Heart left ventricle (tissue), 16 donors: ENCODE measurements at regions not wholly inside any gene's neighbourhood (a gene's known extent, or its start where the extent isn't known, plus 50 kb on each side); places are given as distances from the start of the nearest gene placed in this dataset.

Source experiments
- ATAC-seq, 4 donors: fragments of 200-7000 bp; cut with Tn5 transposase; one replicate each; pipeline ENCODE4 v1.9.1; 2020 to 2022; ENCODE audit warnings: moderate library complexity in 4 of 4, mild to moderate bottlenecking in 3 of 4, moderate number of reproducible peaks in 1 of 4
- DNase-seq, 5 donors: peaks; one replicate each; pipeline ENCODE4 v3.0.0-alpha.2; 2020
- H3K27ac ChIP-seq, 12 donors: fragments of 200-600 bp; sonication (generic) in 4 of 12; one replicate each; pipeline versions ENCODE4 v1.5.0 to v1.8.0; 2016 to 2022; ENCODE audit warnings: mild to moderate bottlenecking in 2 of 12
- H3K27me3 ChIP-seq, 9 donors: fragments of 200-600 bp; sonication (generic) in 2 of 9; one replicate each; pipeline versions ENCODE4 v1.5.1 to v1.8.0; 2016 to 2022; ENCODE audit warnings: mild to moderate bottlenecking in 3 of 9
- H3K36me3 ChIP-seq, 9 donors: fragments of 200-600 bp; sonication (generic) in 2 of 9; one replicate each; pipeline versions ENCODE4 v1.5.0 to v1.8.0; 2018 to 2022; ENCODE audit warnings: mild to moderate bottlenecking in 2 of 9
- H3K4me1 ChIP-seq, 12 donors: fragments of 200-600 bp; sonication (generic) in 4 of 12; one replicate each; pipeline versions ENCODE4 v1.5.0 to v1.8.0; 2016 to 2022; ENCODE audit warnings: mild to moderate bottlenecking in 3 of 12
- H3K4me3 ChIP-seq, 12 donors: fragments of 200-600 bp; sonication (generic) in 4 of 12; one replicate each; pipeline versions ENCODE4 v1.5.0 to v1.8.0; 2017 to 2022; ENCODE audit warnings: mild to moderate bottlenecking in 9 of 12, moderate library complexity in 4 of 12
- H3K9me3 ChIP-seq, 12 donors: fragments of 200-600 bp; sonication (generic) in 4 of 12; one replicate each; pipeline versions ENCODE4 v1.5.0 to v1.8.0; 2016 to 2022; ENCODE audit warnings: mild to moderate bottlenecking in 1 of 12
- CTCF ChIP-seq, 12 donors: fragments of 200-600 bp; sonication (generic) in 4 of 12; IDR thresholded peaks; one replicate each; pipeline versions ENCODE4 v1.5.0 to v1.8.0; 2018 to 2022; ENCODE audit warnings: antibody characterized with exemption in 12 of 12, mild to moderate bottlenecking in 5 of 12
- POLR2A ChIP-seq, 2 donors: fragments of 450-650 bp; IDR thresholded peaks; one replicate each; pipeline ENCODE4 v1.6.1; 2017; ENCODE audit warnings: antibody characterized with exemption in 2 of 2, mild to moderate bottlenecking in 2 of 2, moderate library complexity in 2 of 2
- WGBS, 4 donors: extraction: QIAGEN DNeasy Blood & Tissue Kit in 2 of 4; methylation state at CpG; one replicate each; pipeline versions ENCODE4 v1.1.5 to v1.1.7; 2013 to 2018; 5-methylcytosine and 5-hydroxymethylcytosine counted together
- intact Hi-C, 10 donors: fragments of 100-400 bp; cut with DNase I; formaldehyde crosslinking; loops; one replicate each; pipeline versions ENCODE4 v1.11.1 to v1.14.2; 2022
- donor health status: ischemic (EF 13 %, LVEDD 7.1; RV severe dilation, severe dysfunction).
- donor health status: healthy with polysubstance abuse.
- donor health status: DM: no; HTN: yes; CAD: no.
- donor health status: DM: no; HTN: no; CAD: no.
- donor health status: ischemic (EF 25% LVEDD 6.9; RV normal size, moderate dysfunction).
- donor health status: ischemic (EF 25% LVEDD 5.7; RV mildly dilated, moderate dysfunction).
- donor health status: healthy.
- donor health status: DM: yes; HTN: yes; CAD: no.
- donor health status: ischemic (EF 35%, LVEDD 5.7; RV mildly dilated, moderate dysfunction).
- donor health status: nonischemic (EF 11% LVEDD 7.7; RV severe dilation, severe dysfunction).
- donor health status: DM: yes; HTN: yes; CAD: no.
- donor health status: PGD.
- donor health status: ischemic (EF 29% LVEDD 5.4; RV normal size, mild dysfunction).
- donor health status: nonischemic (EF 23%, LVEDD 6.1; RV moderate dilation, normal function).

DNA sequence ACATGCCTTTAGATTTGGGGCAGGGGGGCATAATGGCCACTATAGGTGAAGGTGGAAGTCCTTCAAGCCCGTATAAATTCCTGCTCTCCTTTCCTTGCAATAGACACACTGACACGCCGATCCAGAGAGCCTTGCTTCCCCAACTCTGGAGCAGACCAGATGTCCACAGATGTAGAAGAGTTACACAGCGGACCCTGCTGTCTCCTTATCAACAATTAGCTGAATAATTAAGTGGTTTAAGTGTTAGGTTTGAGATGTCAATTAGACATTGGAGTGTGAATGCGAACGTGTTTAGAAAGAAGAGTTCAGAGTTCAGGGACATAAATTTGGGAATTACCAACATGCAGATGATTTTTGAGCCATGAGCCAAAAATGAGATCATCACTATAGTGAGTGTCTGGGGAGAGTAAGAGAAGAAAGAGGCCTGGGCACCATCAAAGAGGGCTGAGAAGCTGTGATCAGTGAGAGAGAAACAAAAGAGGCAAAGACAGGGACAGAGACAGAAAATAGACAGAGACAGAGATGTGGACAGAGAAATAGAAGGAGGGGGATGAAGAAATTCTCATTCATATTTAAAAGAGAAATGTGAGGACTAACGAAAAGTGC is 734.4 kb upstream of the ADAMTS16 start:
- intact Hi-C loops = no loop called here
- TF ChIP-seq CTCF (IDR thresholded peaks at IDR 0.05) (no peak), POLR2A (IDR thresholded peaks at IDR 0.05) (no peak)
- no peaks in the 10 kb centered on the region for H3K36me3 ChIP-seq
- H3K27ac ChIP-seq = no peak overlapping the region
- DNase-seq = no peak
- no peaks in the 10 kb centered on the region for H3K9me3 ChIP-seq
- 52 to 79% (median 76%) methylated on average over 7 of the region's 7 CpGs for WGBS, 4 donors
- no peaks in the 10 kb centered on the region for H3K4me1 ChIP-seq
- H3K4me3 ChIP-seq = no peak overlapping the region
- peaks cover 0 to 7% (median 0%) of the 10 kb centered on the region in 9 donors for H3K27me3 ChIP-seq
- ATAC-seq = no peak

GRCh38 chr5:4410151-4410550 is 730.0 kb upstream of the ADAMTS16 start:
- no peak overlapping the region for H3K27ac ChIP-seq
- no peak overlapping the region for H3K4me3 ChIP-seq
- ATAC-seq = no peak
- no peaks in the 10 kb centered on the region for H3K9me3 ChIP-seq
- no peak for DNase-seq
- intact Hi-C loops = no loop called here
- peaks cover 0 to 7% (median 0%) of the 10 kb centered on the region in 9 donors for H3K27me3 ChIP-seq
- H3K4me1 ChIP-seq = no peaks in the 10 kb centered on the region
- TF ChIP-seq POLR2A (IDR thresholded peaks at IDR 0.05) = no peak
- TF ChIP-seq CTCF (IDR thresholded peaks at IDR 0.05) = no peak
- WGBS, 4 donors = 85 to 89% (median 88%) methylated on average over 5 of the region's 5 CpGs
- H3K36me3 ChIP-seq = no peaks in the 10 kb centered on the region

DNA sequence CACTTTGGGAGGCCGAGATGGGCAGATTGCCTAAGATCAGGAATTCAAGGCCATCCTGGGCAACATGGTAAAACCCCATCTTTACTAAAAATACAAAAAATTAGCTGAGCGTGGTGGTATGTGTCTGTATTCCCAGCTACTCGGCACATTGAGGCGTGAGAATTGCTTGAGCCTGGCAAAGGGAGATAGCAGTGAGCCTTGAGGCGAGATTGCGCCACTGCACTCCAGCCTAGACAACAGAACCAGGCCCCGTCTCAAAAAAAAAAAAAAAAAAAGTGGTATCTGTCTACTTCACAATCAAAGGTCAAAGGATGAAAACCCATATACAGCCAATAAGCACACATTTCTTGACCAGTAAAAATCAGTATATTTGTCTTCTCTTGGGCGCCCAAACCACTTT is 728.5 kb upstream of the ADAMTS16 start:
- no peaks in the 10 kb centered on the region for H3K9me3 ChIP-seq
- no peaks in the 10 kb centered on the region for H3K4me1 ChIP-seq
- intact Hi-C loops = no loop called here
- no peak for DNase-seq
- WGBS, 4 donors = 59 to 72% (median 70%) methylated on average over 8 of the region's 8 CpGs
- no peak overlapping the region for H3K27ac ChIP-seq
- peaks cover 0 to 7% (median 0%) of the 10 kb centered on the region in 9 donors for H3K27me3 ChIP-seq
- no peaks in the 10 kb centered on the region for H3K36me3 ChIP-seq
- no peak for ATAC-seq
- no peak overlapping the region for H3K4me3 ChIP-seq
- TF ChIP-seq CTCF (IDR thresholded peaks at IDR 0.05) = no peak
- no peak for TF ChIP-seq POLR2A (IDR thresholded peaks at IDR 0.05)

GRCh38 chr5:4413996-4414395 is 726.1 kb upstream of the ADAMTS16 start:
- Histone ChIP-seq H3K27ac (no peak overlapping the region), H3K9me3 (no peaks in the 10 kb centered on the region), H3K4me3 (no peak overlapping the region), H3K27me3 (peaks cover 0 to 7% (median 0%) of the 10 kb centered on the region in 9 donors), H3K36me3 (no peaks in the 10 kb centered on the region), H3K4me1 (no peaks in the 10 kb centered on the region)
- intact Hi-C loops = no loop called here
- ATAC-seq = no peak
- no peak for TF ChIP-seq POLR2A (IDR thresholded peaks at IDR 0.05)
- no peak for TF ChIP-seq CTCF (IDR thresholded peaks at IDR 0.05)
- no peak for DNase-seq
- 58 to 67% (median 60%) methylated on average over 8 of the region's 8 CpGs for WGBS, 4 donors
